Stomach (tissue), 4 donors: ENCODE measurements at regions not wholly inside any gene's neighbourhood (a gene's known extent, or its start where the extent isn't known, plus 50 kb on each side); places are given as distances from the start of the nearest gene placed in this dataset.

Experiments used
- POLR2A ChIP-seq, 4 donors: fragments of 450-650 bp; IDR thresholded peaks; one replicate each; pipeline ENCODE4 v1.6.1; 2016; ENCODE audit warnings: antibody characterized with exemption in 4 of 4, control low read depth in 2 of 4, mild to moderate bottlenecking in 1 of 4, moderate library complexity in 1 of 4
- POLR2AphosphoS5 ChIP-seq, 3 donors: sonication (generic); formaldehyde crosslinking; IDR thresholded peaks; one replicate each; pipeline ENCODE4 v1.6.1; 2016; ENCODE audit warnings: antibody characterized with exemption in 3 of 3

GRCh38 chr10:88066876-88067275 is 203.5 kb downstream of the PTEN start:
- TF ChIP-seq POLR2AphosphoS5 (IDR thresholded peaks at IDR 0.05) (peak in 1 of 3 donors; percentile 13), POLR2A (IDR thresholded peaks at IDR 0.05) (no peak)
